ENCODE measurements at regions not wholly inside any gene's neighbourhood (a gene's known extent, or its start where the extent isn't known, plus 50 kb on each side); places are given as distances from the start of the nearest gene placed in this dataset.
A peak's percentile ranks its signal among the peaks of the same experiment; 100 is the strongest.
"Not testable (repeated sequence)": the region's sequence is repeated elsewhere in the genome, so short reads cannot be mapped to it uniquely, and the experiment has no call there.

GRCh38 chr11:119586181-119586580 is 142.8 kb downstream of the NECTIN1 start:
- no peak for DNase-seq (ENCODE audit: low read depth in 2 of 3, low spot score in 2 of 3)

- no peak for DNase-seq (ENCODE audit: low read depth in 2 of 3, low spot score in 2 of 3)
These were observed 143.8 kb downstream of the NECTIN1 start for GRCh38 chr11:119585043-119585781.

GRCh38 chr11:119584193-119585042 is 144.6 kb downstream of the NECTIN1 start:
- peak in 2 of 3 donors; percentile 86 to 89 for DNase-seq (ENCODE audit: low read depth in 2 of 3, low spot score in 2 of 3)

GRCh38 chr11:119583585-119583984 is 145.4 kb downstream of the NECTIN1 start:
- no peak for DNase-seq (ENCODE audit: low read depth in 2 of 3, low spot score in 2 of 3)

- not testable (repeated sequence) for DNase-seq (ENCODE audit: low read depth in 2 of 3, low spot score in 2 of 3)
These were observed 147.6 kb downstream of the NECTIN1 start for GRCh38 chr11:119581396-119581795.

- DNase-seq (ENCODE audit: low read depth in 2 of 3, low spot score in 2 of 3) = no peak
These were observed 148.2 kb downstream of the NECTIN1 start for GRCh38 chr11:119580751-119581150.

GRCh38 chr11:119580081-119580480 is 148.9 kb downstream of the NECTIN1 start:
- no peak for DNase-seq (ENCODE audit: low read depth in 2 of 3, low spot score in 2 of 3)

- no peak for DNase-seq (ENCODE audit: low read depth in 2 of 3, low spot score in 2 of 3)
These were observed 150.3 kb downstream of the NECTIN1 start for GRCh38 chr11:119578521-119579191.

- DNase-seq (ENCODE audit: low read depth in 2 of 3, low spot score in 2 of 3) = peak in 1 of 3 donors; percentile 70
These were observed 150.9 kb upstream of the THY1 start for GRCh38 chr11:119573858-119574257.

GRCh38 chr11:119572481-119573424 is 149.8 kb upstream of the THY1 start:
- no peak for DNase-seq (ENCODE audit: low read depth in 2 of 3, low spot score in 2 of 3)

GRCh38 chr11:119571311-119571710 is 148.3 kb upstream of the THY1 start:
- no peak for DNase-seq (ENCODE audit: low read depth in 2 of 3, low spot score in 2 of 3)

GRCh38 chr11:119567688-119568582 is 145.0 kb upstream of the THY1 start:
- no peak for DNase-seq (ENCODE audit: low read depth in 2 of 3, low spot score in 2 of 3)

- no peak for DNase-seq (ENCODE audit: low read depth in 2 of 3, low spot score in 2 of 3)
These were observed 143.3 kb upstream of the THY1 start for GRCh38 chr11:119566319-119566718.

GRCh38 chr11:119565693-119566092 is 142.7 kb upstream of the THY1 start:
- not testable (repeated sequence) for DNase-seq (ENCODE audit: low read depth in 2 of 3, low spot score in 2 of 3)

GRCh38 chr11:119560961-119561360 is 138.0 kb upstream of the THY1 start:
- no peak for DNase-seq (ENCODE audit: low read depth in 2 of 3, low spot score in 2 of 3)

GRCh38 chr11:119560291-119560690 is 137.3 kb upstream of the THY1 start:
- DNase-seq (ENCODE audit: low read depth in 2 of 3, low spot score in 2 of 3) = no peak

- no peak for DNase-seq (ENCODE audit: low read depth in 2 of 3, low spot score in 2 of 3)
These were observed 129.1 kb upstream of the THY1 start for GRCh38 chr11:119552106-119552485.

- DNase-seq (ENCODE audit: low read depth in 2 of 3, low spot score in 2 of 3) = no peak
These were observed 128.6 kb upstream of the THY1 start for GRCh38 chr11:119551420-119552105.

Measured in hematopoietic multipotent progenitor cell (in vitro differentiated cells).